GM19240 (cell line): ENCODE measurements at regions not wholly inside any gene's neighbourhood (a gene's known extent, or its start where the extent isn't known, plus 50 kb on each side); places are given as distances from the start of the nearest gene placed in this dataset.

Source experiments
- DNase-seq: peaks from one replicate; pipeline ENCODE4 v3.0.0; 2011; ENCODE audit warnings: low spot score; ENCODE audit not compliant: insufficient read length

GRCh38 chr21:38186661-38187270, 70.0 kb upstream of the KCNJ15 start:
- DNase-seq, result no peak

DNA sequence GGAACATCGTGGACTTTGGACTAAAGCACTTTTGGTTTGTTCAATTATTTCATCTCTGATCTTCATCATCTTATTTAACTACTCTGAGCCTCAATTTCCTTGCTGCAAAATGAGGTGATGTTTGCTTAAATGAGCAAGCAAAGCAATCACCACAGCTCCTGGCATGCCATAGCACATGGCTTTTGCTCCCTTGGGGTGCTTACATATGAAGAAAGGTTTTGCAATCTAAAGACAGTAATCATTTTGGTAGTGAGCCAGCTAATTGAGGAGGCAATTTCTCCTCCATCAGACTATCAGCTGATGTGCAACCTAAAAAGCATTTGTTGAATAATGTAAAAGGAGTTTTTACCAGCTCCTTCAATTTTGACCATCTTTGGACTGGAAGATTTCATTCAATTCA, 68.8 kb upstream of the KCNJ15 start:
- no peak for DNase-seq

DNA sequence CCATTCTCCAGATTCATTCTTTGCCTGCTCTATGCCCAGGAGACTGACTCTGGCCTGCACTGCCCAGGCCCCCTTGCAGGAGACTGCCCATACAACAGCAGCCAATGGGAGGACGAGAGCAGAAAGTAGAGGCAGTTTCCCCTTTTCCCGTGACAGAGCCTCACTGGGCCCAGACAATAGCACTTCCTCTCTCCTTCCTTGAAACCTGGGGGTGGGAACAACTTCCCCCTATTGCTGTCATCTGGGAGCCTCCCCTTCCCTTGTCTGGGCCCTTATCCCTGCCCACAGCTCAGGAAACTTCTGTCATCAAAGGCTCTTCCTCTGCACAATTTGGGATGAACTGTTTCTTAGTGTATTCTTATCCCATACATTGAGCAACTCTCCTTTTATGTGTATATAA, 60.8 kb upstream of the KCNJ15 start:
- no peak for DNase-seq

DNA sequence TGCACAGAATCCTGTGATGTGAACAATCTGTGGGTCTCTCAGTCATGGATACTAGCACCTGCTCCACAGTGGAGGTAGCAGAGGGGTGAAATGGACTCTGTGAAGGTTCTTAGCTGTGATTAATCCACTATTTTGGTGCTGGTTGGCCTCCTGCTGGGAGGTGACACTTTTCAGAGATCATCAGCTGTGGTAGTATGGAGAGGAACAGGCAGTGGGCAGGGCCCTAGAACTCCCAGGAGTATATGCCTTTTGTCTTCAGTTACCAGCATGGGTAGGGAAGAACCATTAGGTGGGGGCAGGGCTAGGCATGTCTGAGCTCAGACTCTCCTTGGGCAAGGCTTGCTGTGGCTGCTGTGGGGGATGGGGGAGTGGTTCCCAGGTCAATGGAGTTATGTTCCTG, 54.0 kb upstream of the KCNJ15 start:
- DNase-seq, result no peak

DNA sequence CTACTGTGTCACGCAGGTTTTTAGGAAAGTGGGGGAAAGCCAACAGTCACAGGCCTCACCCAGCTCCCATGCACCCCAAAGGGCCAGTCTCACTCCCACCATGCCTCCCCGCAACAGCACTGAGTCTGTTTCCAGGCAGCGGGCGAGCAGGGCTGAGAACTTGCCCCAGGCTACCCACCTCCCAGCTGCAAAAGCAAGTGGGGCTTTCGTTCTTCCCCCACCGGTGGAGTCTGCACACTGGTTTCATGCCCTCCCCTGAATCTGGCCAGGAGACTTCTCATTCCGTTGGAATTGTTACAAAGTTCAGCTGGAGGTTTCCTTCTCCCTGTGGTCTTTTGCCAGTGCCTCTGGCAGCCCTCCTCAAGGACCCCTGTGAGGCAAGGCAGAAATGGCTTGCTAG, 53.6 kb upstream of the KCNJ15 start:
- no peak for DNase-seq

DNA sequence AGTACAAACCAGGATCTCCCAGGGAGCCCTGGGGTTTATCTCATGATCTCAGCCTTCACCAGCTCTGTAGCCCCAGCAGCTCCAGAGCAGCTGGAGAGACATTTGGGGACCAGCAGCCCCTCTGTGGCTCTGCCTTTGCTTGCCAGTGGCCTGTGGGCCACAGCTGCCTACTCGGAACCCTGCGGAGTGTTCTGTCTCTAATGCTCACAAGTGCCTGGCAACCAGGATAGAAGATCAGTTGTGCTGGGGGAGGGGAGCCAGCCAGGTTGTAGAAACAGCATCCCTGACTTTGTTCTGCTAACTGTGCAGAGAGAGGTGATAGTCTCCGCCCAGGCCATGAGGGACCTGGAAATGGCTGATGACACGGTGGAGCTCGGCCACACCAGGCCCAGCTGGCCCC, 50.9 kb upstream of the KCNJ15 start:
- DNase-seq, result no peak

- DNase-seq, result no peak
Observed at GRCh38 chr21:38206646-38207045, 50.1 kb upstream of the KCNJ15 start.
